ENCODE measurements at regions not wholly inside any gene's neighbourhood (a gene's known extent, or its start where the extent isn't known, plus 50 kb on each side); places are given as distances from the start of the nearest gene placed in this dataset.

- peak; percentile 2 for DNase-seq
- POLR2A ChIA-PET: no interaction called here
- CTCF ChIA-PET: interaction anchor here (0.6 to 4.1 kb wide), 6 partner anchors 20 to 780 kb away, joined by 3 to 38 read pairs (median 4); no protein-coding TSS in a partner anchor
- no peak overlapping the region for H3K27ac Mint-ChIP-seq
- intact Hi-C loops (cut with DNase I, micrococcal nuclease): loop anchor here in 1 of 2 experiments (5.0 kb wide), 1 partner anchor 129 kb away; no protein-coding TSS in a partner anchor
- H3K4me1 Mint-ChIP-seq: no peaks in the 10 kb centered on the region
- no peaks in the 10 kb centered on the region for H3K36me3 Mint-ChIP-seq (ENCODE audit: low read depth)
- ATAC-seq: no peak
- peaks cover 1% of the 10 kb centered on the region for H3K27me3 Mint-ChIP-seq
- no peak overlapping the region for H3K4me3 Mint-ChIP-seq
- H3K9me3 Mint-ChIP-seq (ENCODE audit: low read depth): no peaks in the 10 kb centered on the region
Observed at GRCh38 chr16:85422632-85423550, 190.2 kb upstream of the GSE1 start.

- intact Hi-C loops (cut with DNase I, micrococcal nuclease): loop anchor here in 1 of 2 experiments (5.0 kb wide), 1 partner anchor 129 kb away; no protein-coding TSS in a partner anchor
- H3K4me3 Mint-ChIP-seq: no peak overlapping the region
- CTCF ChIA-PET: interaction anchor here (0.8 to 1.2 kb wide), 2 partner anchors 22 to 25 kb away, joined by 3 read pairs; no protein-coding TSS in a partner anchor
- DNase-seq (peak; percentile 1), ATAC-seq (no peak)
- H3K36me3 Mint-ChIP-seq (ENCODE audit: low read depth): no peaks in the 10 kb centered on the region
- POLR2A ChIA-PET: no interaction called here
- H3K27ac Mint-ChIP-seq: no peak overlapping the region
- H3K9me3 Mint-ChIP-seq (ENCODE audit: low read depth): no peaks in the 10 kb centered on the region
- peaks cover 1% of the 10 kb centered on the region for H3K27me3 Mint-ChIP-seq
- no peaks in the 10 kb centered on the region for H3K4me1 Mint-ChIP-seq
Observed at GRCh38 chr16:85423631-85424030, 189.5 kb upstream of the GSE1 start.

GRCh38 chr16:85424260-85425073 lies 188.7 kb upstream of the GSE1 start:
- DNase-seq (peak; percentile 2), ATAC-seq (no peak)
- Mint-ChIP-seq H3K9me3 (ENCODE audit: low read depth) (no peaks in the 10 kb centered on the region), H3K36me3 (ENCODE audit: low read depth) (no peaks in the 10 kb centered on the region), H3K4me3 (no peak overlapping the region), H3K27ac (no peak overlapping the region), H3K27me3 (peaks cover 1% of the 10 kb centered on the region), H3K4me1 (no peaks in the 10 kb centered on the region)
- CTCF ChIA-PET: interaction anchor here (1.2 to 1.3 kb wide), 2 partner anchors 21 to 186 kb away, joined by 3 to 4 read pairs; no protein-coding TSS in a partner anchor
- intact Hi-C loops (cut with DNase I, micrococcal nuclease): loop anchor here in 1 of 2 experiments (5.0 kb wide), 1 partner anchor 128 kb away; no protein-coding TSS in a partner anchor
- POLR2A ChIA-PET: no interaction called here

GRCh38 chr16:85425074-85425662 lies 188.0 kb upstream of the GSE1 start:
- H3K27me3 Mint-ChIP-seq: peaks cover 1% of the 10 kb centered on the region
- intact Hi-C loops (cut with DNase I, micrococcal nuclease): no loop called here
- no peaks in the 10 kb centered on the region for H3K36me3 Mint-ChIP-seq (ENCODE audit: low read depth)
- POLR2A ChIA-PET: no interaction called here
- DNase-seq (peak; percentile 3), ATAC-seq (no peak)
- H3K27ac Mint-ChIP-seq: no peak overlapping the region
- CTCF ChIA-PET: interaction anchor here (1.3 kb wide), 1 partner anchor 186 kb away, joined by 4 read pairs; no protein-coding TSS in a partner anchor
- no peaks in the 10 kb centered on the region for H3K4me1 Mint-ChIP-seq
- no peak overlapping the region for H3K4me3 Mint-ChIP-seq
- no peaks in the 10 kb centered on the region for H3K9me3 Mint-ChIP-seq (ENCODE audit: low read depth)

- DNase-seq (no peak), ATAC-seq (no peak)
- Mint-ChIP-seq H3K27me3 (peaks cover 1% of the 10 kb centered on the region), H3K27ac (no peak overlapping the region), H3K9me3 (ENCODE audit: low read depth) (no peaks in the 10 kb centered on the region), H3K36me3 (ENCODE audit: low read depth) (no peaks in the 10 kb centered on the region), H3K4me3 (no peak overlapping the region), H3K4me1 (no peaks in the 10 kb centered on the region)
- ChIA-PET POLR2A (no interaction called here), CTCF (interaction anchor here (0.6 to 1.2 kb wide), 3 partner anchors 97 to 189 kb away, joined by 3 to 4 read pairs (median 3); no protein-coding TSS in a partner anchor)
- intact Hi-C loops (cut with DNase I, micrococcal nuclease): no loop called here
Observed at GRCh38 chr16:85426806-85427205, 186.3 kb upstream of the GSE1 start.

- H3K27ac Mint-ChIP-seq: no peak overlapping the region
- no peak overlapping the region for H3K4me3 Mint-ChIP-seq
- CTCF ChIA-PET: interaction anchor here (0.6 to 1.2 kb wide), 10 partner anchors 17 to 319 kb away, joined by 3 to 4 read pairs (median 3); partner anchors contain the start of gene GSE1
- DNase-seq: peak; percentile 73
- intact Hi-C loops (cut with DNase I, micrococcal nuclease): no loop called here
- POLR2A ChIA-PET: no interaction called here
- no peaks in the 10 kb centered on the region for H3K36me3 Mint-ChIP-seq (ENCODE audit: low read depth)
- H3K9me3 Mint-ChIP-seq (ENCODE audit: low read depth): no peaks in the 10 kb centered on the region
- ATAC-seq: peak; percentile 85
- H3K27me3 Mint-ChIP-seq: peaks cover 1% of the 10 kb centered on the region
- H3K4me1 Mint-ChIP-seq: no peaks in the 10 kb centered on the region
Observed at GRCh38 chr16:85428168-85428898, 184.8 kb upstream of the GSE1 start.

- Mint-ChIP-seq H3K27me3 (peaks cover 1% of the 10 kb centered on the region), H3K4me1 (no peaks in the 10 kb centered on the region), H3K36me3 (ENCODE audit: low read depth) (no peaks in the 10 kb centered on the region), H3K4me3 (no peak overlapping the region), H3K27ac (no peak overlapping the region), H3K9me3 (ENCODE audit: low read depth) (no peaks in the 10 kb centered on the region)
- DNase-seq: no peak
- CTCF ChIA-PET: interaction anchor here (0.5 to 1.1 kb wide), 9 partner anchors 17 to 391 kb away, joined by 3 to 5 read pairs (median 3); no protein-coding TSS in a partner anchor
- no peak for ATAC-seq
- intact Hi-C loops (cut with DNase I, micrococcal nuclease): no loop called here
- POLR2A ChIA-PET: no interaction called here
Observed at GRCh38 chr16:85428899-85429775, 184.0 kb upstream of the GSE1 start.

GRCh38 chr16:85429776-85430522 lies 183.2 kb upstream of the GSE1 start:
- ChIA-PET CTCF (interaction anchor here (0.6 to 0.9 kb wide), 4 partner anchors 61 to 390 kb away, joined by 3 to 5 read pairs (median 3); no protein-coding TSS in a partner anchor), POLR2A (no interaction called here)
- H3K27ac Mint-ChIP-seq: no peak overlapping the region
- intact Hi-C loops (cut with DNase I, micrococcal nuclease): no loop called here
- DNase-seq (no peak), ATAC-seq (no peak)
- H3K27me3 Mint-ChIP-seq: peaks cover 1% of the 10 kb centered on the region
- no peaks in the 10 kb centered on the region for H3K4me1 Mint-ChIP-seq
- no peaks in the 10 kb centered on the region for H3K9me3 Mint-ChIP-seq (ENCODE audit: low read depth)
- no peaks in the 10 kb centered on the region for H3K36me3 Mint-ChIP-seq (ENCODE audit: low read depth)
- H3K4me3 Mint-ChIP-seq: no peak overlapping the region

- ChIA-PET POLR2A (no interaction called here), CTCF (interaction anchor here (0.7 to 0.9 kb wide), 4 partner anchors 60 to 268 kb away, joined by 3 to 6 read pairs (median 3); no protein-coding TSS in a partner anchor)
- Mint-ChIP-seq H3K27ac (no peak overlapping the region), H3K9me3 (ENCODE audit: low read depth) (no peaks in the 10 kb centered on the region), H3K27me3 (peaks cover 1% of the 10 kb centered on the region), H3K36me3 (ENCODE audit: low read depth) (no peaks in the 10 kb centered on the region), H3K4me1 (no peaks in the 10 kb centered on the region), H3K4me3 (no peak overlapping the region)
- intact Hi-C loops (cut with DNase I, micrococcal nuclease): no loop called here
- DNase-seq (no peak), ATAC-seq (no peak)
Observed at GRCh38 chr16:85430523-85431421, 182.3 kb upstream of the GSE1 start.
